ENCODE measurements at regions not wholly inside any gene's neighbourhood (a gene's known extent, or its start where the extent isn't known, plus 50 kb on each side); places are given as distances from the start of the nearest gene placed in this dataset.

GRCh38 chr2:195535911-195536522 is 121.0 kb upstream of the SLC39A10 start:
- ATAC-seq (replicated peaks in 1 of 4) (peak; percentile 74 to 84 (median 81)), DNase-seq (peak; percentile 46 to 83 (median 66))
- Mint-ChIP-seq H3K27me3 (no peaks in the 10 kb centered on the region), H3K9me3 (peaks cover 0 to 5% (median 3%) of the 10 kb centered on the region in 3 donors), H3K4me1 (peaks cover 83 to 91% (median 91%) of the 10 kb centered on the region in 3 donors), H3K27ac (peak overlapping the region; percentile 100), H3K4me3 (peak overlapping the region; percentile 23 to 84 (median 54)), H3K36me3 (peaks cover 4% of the 10 kb centered on the region)
- Histone ChIP-seq H3K27me3 (replicated peaks in 1 of 2; ENCODE audit: control insufficient read depth in 2 of 2, extremely low read depth in 1 of 2, insufficient read depth in 2 of 2, low read length in 1 of 2) (no peaks in the 10 kb centered on the region), H3K27ac (ENCODE audit: low read length) (peak overlapping the region; percentile 80), H3K4me1 (ENCODE audit: control insufficient read depth in 1 of 2, extremely low read depth in 1 of 2, insufficient read depth in 2 of 2, low read length in 2 of 2) (peaks cover 50 to 64% of the 10 kb centered on the region in 2 experiments), H3K9me3 (no peaks in the 10 kb centered on the region), H3K4me3 (ENCODE audit: control insufficient read depth in 1 of 2, extremely low read depth in 1 of 2, low read length in 1 of 2) (peak overlapping the region in 1 of 2 donors; percentile 6), H3K36me3 (ENCODE audit: control insufficient read depth in 2 of 2, extremely low read depth in 1 of 2, insufficient read depth in 1 of 2, low read length in 1 of 2) (no peaks in the 10 kb centered on the region)
- ChIA-PET CTCF (interaction anchor here (0.5 to 4.1 kb wide), 9 partner anchors 25 to 125 kb away, joined by 3 to 32 read pairs (median 4); partner anchors contain the start of gene SLC39A10 (in 2 of the 2)), POLR2A (interaction anchor here in 1 of 2 donors (0.6 to 4.9 kb wide), 3 partner anchors 67 to 124 kb away, joined by 3 to 37 read pairs (median 4); partner anchors contain the start of gene SLC39A10)
- WGBS (ENCODE audit: insufficient coverage), result 0% methylated on average over 4 of the region's 7 CpGs

- Mint-ChIP-seq H3K36me3 (peaks cover 4% of the 10 kb centered on the region), H3K4me1 (peaks cover 87 to 93% (median 90%) of the 10 kb centered on the region in 3 donors), H3K27ac (peak overlapping the region; percentile 100), H3K9me3 (no peaks in the 10 kb centered on the region), H3K27me3 (no peaks in the 10 kb centered on the region), H3K4me3 (peak overlapping the region; percentile 82 to 84 (median 84))
- Histone ChIP-seq H3K27me3 (replicated peaks in 1 of 2; ENCODE audit: control insufficient read depth in 2 of 2, extremely low read depth in 1 of 2, insufficient read depth in 2 of 2, low read length in 1 of 2) (no peaks in the 10 kb centered on the region), H3K27ac (ENCODE audit: low read length) (peak overlapping the region; percentile 80), H3K9me3 (no peaks in the 10 kb centered on the region), H3K4me1 (ENCODE audit: control insufficient read depth in 1 of 2, extremely low read depth in 1 of 2, insufficient read depth in 2 of 2, low read length in 2 of 2) (peaks cover 50 to 64% of the 10 kb centered on the region in 2 experiments), H3K36me3 (ENCODE audit: control insufficient read depth in 2 of 2, extremely low read depth in 1 of 2, insufficient read depth in 1 of 2, low read length in 1 of 2) (no peaks in the 10 kb centered on the region), H3K4me3 (ENCODE audit: control insufficient read depth in 1 of 2, extremely low read depth in 1 of 2, low read length in 1 of 2) (no peak overlapping the region)
- no CpG with 5 or more reads among the region's 1 CpG for WGBS (ENCODE audit: insufficient coverage)
- ATAC-seq (replicated peaks in 1 of 4) (no peak), DNase-seq (no peak)
- CTCF ChIA-PET, result interaction anchor here (1.0 to 4.1 kb wide), 8 partner anchors 29 to 128 kb away, joined by 3 to 41 read pairs (median 4); partner anchors contain the start of gene SLC39A10 (in 2 of the 2)
- POLR2A ChIA-PET, result interaction anchor here in 1 of 2 donors (1.8 to 4.9 kb wide), 2 partner anchors 123 to 125 kb away, joined by 4 to 37 read pairs; partner anchors contain the start of gene SLC39A10
Observed at GRCh38 chr2:195534971-195535370, 122.1 kb upstream of the SLC39A10 start.

GRCh38 chr2:195533771-195534642 is 123.0 kb upstream of the SLC39A10 start:
- H3K4me1 ChIP-seq (ENCODE audit: control insufficient read depth in 1 of 2, extremely low read depth in 1 of 2, insufficient read depth in 2 of 2, low read length in 2 of 2), result peaks cover 47 to 63% of the 10 kb centered on the region in 2 experiments
- peak overlapping the region in 1 of 2 donors; percentile 49 for H3K4me3 ChIP-seq (ENCODE audit: control insufficient read depth in 1 of 2, extremely low read depth in 1 of 2, low read length in 1 of 2)

GRCh38 chr2:195532628-195533271 is 124.3 kb upstream of the SLC39A10 start:
- H3K9me3 ChIP-seq, result no peaks in the 10 kb centered on the region
- peak overlapping the region; percentile 80 for H3K27ac ChIP-seq (ENCODE audit: low read length)
- H3K27me3 Mint-ChIP-seq, result no peaks in the 10 kb centered on the region
- no peaks in the 10 kb centered on the region for H3K27me3 ChIP-seq (replicated peaks in 1 of 2; ENCODE audit: control insufficient read depth in 2 of 2, extremely low read depth in 1 of 2, insufficient read depth in 2 of 2, low read length in 1 of 2)
- ATAC-seq (replicated peaks in 1 of 4) (peak; percentile 22 to 49 (median 34)), DNase-seq (peak in 5 of 35 experiments; percentile 4 to 58 (median 11))
- H3K4me1 ChIP-seq (ENCODE audit: control insufficient read depth in 1 of 2, extremely low read depth in 1 of 2, insufficient read depth in 2 of 2, low read length in 2 of 2), result peaks cover 41 to 56% of the 10 kb centered on the region in 2 experiments
- peaks cover 71 to 78% (median 73%) of the 10 kb centered on the region in 3 donors for H3K4me1 Mint-ChIP-seq
- H3K36me3 ChIP-seq (ENCODE audit: control insufficient read depth in 2 of 2, extremely low read depth in 1 of 2, insufficient read depth in 1 of 2, low read length in 1 of 2), result no peaks in the 10 kb centered on the region
- H3K9me3 Mint-ChIP-seq, result no peaks in the 10 kb centered on the region
- H3K36me3 Mint-ChIP-seq, result no peaks in the 10 kb centered on the region
- peak overlapping the region; percentile 35 to 49 for H3K4me3 ChIP-seq (ENCODE audit: control insufficient read depth in 1 of 2, extremely low read depth in 1 of 2, low read length in 1 of 2)
- ChIA-PET POLR2A (interaction anchor here (0.6 to 4.9 kb wide), 12 partner anchors 11 to 1394 kb away, joined by 3 to 37 read pairs (median 3); partner anchors contain the start of gene SLC39A10 (in 1 of the 2)), CTCF (interaction anchor here (0.6 to 4.1 kb wide), 9 partner anchors 12 to 133 kb away, joined by 3 to 41 read pairs (median 8); partner anchors contain the start of gene SLC39A10 (in 1 of the 2))
- peak overlapping the region; percentile 82 to 84 (median 84) for H3K4me3 Mint-ChIP-seq
- 0% methylated on average over 1 of the region's 5 CpGs for WGBS (ENCODE audit: insufficient coverage)
- H3K27ac Mint-ChIP-seq, result peak overlapping the region; percentile 100

More at GRCh38 chr2:195533771-195534642, 123.0 kb upstream of the SLC39A10 start:
- H3K27me3 ChIP-seq (replicated peaks in 1 of 2; ENCODE audit: control insufficient read depth in 2 of 2, extremely low read depth in 1 of 2, insufficient read depth in 2 of 2, low read length in 1 of 2), result no peaks in the 10 kb centered on the region
- 12% methylated on average over 5 of the region's 8 CpGs for WGBS (ENCODE audit: insufficient coverage)
- no peaks in the 10 kb centered on the region for H3K9me3 ChIP-seq
- Mint-ChIP-seq H3K4me3 (peak overlapping the region; percentile 82 to 84 (median 84)), H3K36me3 (peaks cover 3% of the 10 kb centered on the region), H3K9me3 (no peaks in the 10 kb centered on the region), H3K27me3 (no peaks in the 10 kb centered on the region), H3K27ac (peak overlapping the region; percentile 100), H3K4me1 (peaks cover 83 to 90% (median 85%) of the 10 kb centered on the region in 3 donors)
- peak; percentile 29 to 71 (median 61) for ATAC-seq (replicated peaks in 1 of 4)
- CTCF ChIA-PET, result interaction anchor here (0.5 to 4.1 kb wide), 17 partner anchors 11 to 1390 kb away, joined by 3 to 41 read pairs (median 4); partner anchors contain the start of gene SLC39A10 (in 2 of the 2)
- H3K36me3 ChIP-seq (ENCODE audit: control insufficient read depth in 2 of 2, extremely low read depth in 1 of 2, insufficient read depth in 1 of 2, low read length in 1 of 2), result no peaks in the 10 kb centered on the region
- POLR2A ChIA-PET, result interaction anchor here (0.6 to 4.9 kb wide), 9 partner anchors 10 to 233 kb away, joined by 3 to 37 read pairs (median 3); partner anchors contain the start of gene SLC39A10 (in 1 of the 2)
- DNase-seq, result peak in 32 of 35 experiments; percentile 1 to 65 (median 28)
- H3K27ac ChIP-seq (ENCODE audit: low read length), result peak overlapping the region; percentile 80

DNA sequence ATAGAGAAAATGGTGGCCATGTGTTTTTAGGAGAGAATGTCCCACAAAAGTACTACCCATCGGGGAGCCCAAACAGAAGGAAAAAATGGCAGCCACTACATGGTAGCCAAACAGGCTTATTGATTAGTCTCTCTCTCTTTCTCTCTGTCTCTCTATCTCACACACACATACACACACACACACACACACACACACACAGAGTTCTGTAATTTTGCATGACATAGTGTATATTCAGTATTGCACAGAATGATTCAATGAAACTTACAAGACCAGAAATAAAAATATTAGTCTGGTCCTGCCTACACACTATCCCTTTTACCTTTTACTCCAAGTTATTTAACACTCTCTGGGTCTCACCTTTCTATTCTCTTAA is 124.8 kb upstream of the SLC39A10 start:
- Histone ChIP-seq H3K27me3 (replicated peaks in 1 of 2; ENCODE audit: control insufficient read depth in 2 of 2, extremely low read depth in 1 of 2, insufficient read depth in 2 of 2, low read length in 1 of 2) (no peaks in the 10 kb centered on the region), H3K27ac (ENCODE audit: low read length) (peak overlapping the region; percentile 80), H3K36me3 (ENCODE audit: control insufficient read depth in 2 of 2, extremely low read depth in 1 of 2, insufficient read depth in 1 of 2, low read length in 1 of 2) (no peaks in the 10 kb centered on the region), H3K4me1 (ENCODE audit: control insufficient read depth in 1 of 2, extremely low read depth in 1 of 2, insufficient read depth in 2 of 2, low read length in 2 of 2) (peaks cover 37 to 54% of the 10 kb centered on the region in 2 experiments), H3K4me3 (ENCODE audit: control insufficient read depth in 1 of 2, extremely low read depth in 1 of 2, low read length in 1 of 2) (peak overlapping the region in 1 of 2 donors; percentile 35), H3K9me3 (no peaks in the 10 kb centered on the region)
- POLR2A ChIA-PET, result interaction anchor here (0.6 to 4.9 kb wide), 7 partner anchors 29 to 1395 kb away, joined by 3 to 37 read pairs (median 4); partner anchors contain the start of gene SLC39A10 (in 1 of the 2)
- Mint-ChIP-seq H3K36me3 (no peaks in the 10 kb centered on the region), H3K27me3 (no peaks in the 10 kb centered on the region), H3K27ac (peak overlapping the region; percentile 100), H3K4me3 (peak overlapping the region; percentile 82 to 84 (median 84)), H3K9me3 (no peaks in the 10 kb centered on the region), H3K4me1 (peaks cover 66 to 72% (median 67%) of the 10 kb centered on the region in 3 donors)
- ATAC-seq (replicated peaks in 1 of 4), result no peak
- no peak for DNase-seq
- CTCF ChIA-PET, result interaction anchor here (2.0 to 4.1 kb wide), 6 partner anchors 28 to 134 kb away, joined by 7 to 41 read pairs (median 20); partner anchors contain the start of gene SLC39A10 (in 1 of the 2)
- no CpG with 5 or more reads among the region's 1 CpG for WGBS (ENCODE audit: insufficient coverage)

Data from T-cell (primary cell).